ENCODE measurements at regions not wholly inside any gene's neighbourhood (a gene's known extent, or its start where the extent isn't known, plus 50 kb on each side); places are given as distances from the start of the nearest gene placed in this dataset.

DNA sequence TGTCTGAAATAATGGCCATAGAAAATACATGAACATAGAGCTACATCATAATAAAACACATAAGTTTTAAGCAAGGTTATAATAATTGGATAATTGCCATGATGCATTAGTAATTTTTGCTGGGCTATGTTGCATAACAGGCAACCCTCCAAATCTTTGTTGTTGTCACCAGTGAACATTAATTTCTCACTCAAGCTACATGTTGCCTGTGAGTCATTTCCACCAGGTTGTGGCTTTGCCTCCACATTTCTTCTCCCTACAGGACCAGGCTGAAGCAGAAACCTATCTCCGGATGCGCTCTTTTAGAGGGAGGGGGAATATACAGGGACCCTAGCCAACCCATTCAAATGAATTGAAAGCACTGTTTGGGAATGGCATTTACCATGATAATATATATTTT lies 347.7 kb downstream of the GABRG1 start:
- ATAC-seq: no peak
- no peak for TF ChIP-seq CSDC2 (CRISPR knock-in tag; IDR thresholded peaks at IDR 0.05)
- no peak for TF ChIP-seq TOX (CRISPR knock-in tag; IDR thresholded peaks at IDR 0.05; ENCODE audit: borderline replicate concordance)
- no peak for TF ChIP-seq SNAI2 (CRISPR knock-in tag; IDR thresholded peaks at IDR 0.05)
- TF ChIP-seq ZNF8 (CRISPR knock-in tag; IDR thresholded peaks at IDR 0.05): no peak
- TF ChIP-seq, protein P1, sequence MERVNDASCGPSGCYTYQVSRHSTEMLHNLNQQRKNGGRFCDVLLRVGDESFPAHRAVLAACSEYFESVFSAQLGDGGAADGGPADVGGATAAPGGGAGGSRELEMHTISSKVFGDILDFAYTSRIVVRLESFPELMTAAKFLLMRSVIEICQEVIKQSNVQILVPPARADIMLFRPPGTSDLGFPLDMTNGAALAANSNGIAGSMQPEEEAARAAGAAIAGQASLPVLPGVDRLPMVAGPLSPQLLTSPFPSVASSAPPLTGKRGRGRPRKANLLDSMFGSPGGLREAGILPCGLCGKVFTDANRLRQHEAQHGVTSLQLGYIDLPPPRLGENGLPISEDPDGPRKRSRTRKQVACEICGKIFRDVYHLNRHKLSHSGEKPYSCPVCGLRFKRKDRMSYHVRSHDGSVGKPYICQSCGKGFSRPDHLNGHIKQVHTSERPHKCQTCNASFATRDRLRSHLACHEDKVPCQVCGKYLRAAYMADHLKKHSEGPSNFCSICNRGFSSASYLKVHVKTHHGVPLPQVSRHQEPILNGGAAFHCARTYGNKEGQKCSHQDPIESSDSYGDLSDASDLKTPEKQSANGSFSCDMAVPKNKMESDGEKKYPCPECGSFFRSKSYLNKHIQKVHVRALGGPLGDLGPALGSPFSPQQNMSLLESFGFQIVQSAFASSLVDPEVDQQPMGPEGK (CRISPR knock-in tag; IDR thresholded peaks at IDR 0.05; ENCODE audit: borderline replicate concordance): no peak
- TF ChIP-seq ZFP30 (CRISPR knock-in tag; IDR thresholded peaks at IDR 0.05): no peak
- TF ChIP-seq, protein P2, sequence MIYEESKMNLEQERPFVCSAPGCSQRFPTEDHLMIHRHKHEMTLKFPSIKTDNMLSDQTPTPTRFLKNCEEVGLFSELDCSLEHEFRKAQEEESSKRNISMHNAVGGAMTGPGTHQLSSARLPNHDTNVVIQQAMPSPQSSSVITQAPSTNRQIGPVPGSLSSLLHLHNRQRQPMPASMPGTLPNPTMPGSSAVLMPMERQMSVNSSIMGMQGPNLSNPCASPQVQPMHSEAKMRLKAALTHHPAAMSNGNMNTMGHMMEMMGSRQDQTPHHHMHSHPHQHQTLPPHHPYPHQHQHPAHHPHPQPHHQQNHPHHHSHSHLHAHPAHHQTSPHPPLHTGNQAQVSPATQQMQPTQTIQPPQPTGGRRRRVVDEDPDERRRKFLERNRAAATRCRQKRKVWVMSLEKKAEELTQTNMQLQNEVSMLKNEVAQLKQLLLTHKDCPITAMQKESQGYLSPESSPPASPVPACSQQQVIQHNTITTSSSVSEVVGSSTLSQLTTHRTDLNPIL (CRISPR knock-in tag; IDR thresholded peaks at IDR 0.05; ENCODE audit: low read depth): no peak
- TF ChIP-seq, protein P3, sequence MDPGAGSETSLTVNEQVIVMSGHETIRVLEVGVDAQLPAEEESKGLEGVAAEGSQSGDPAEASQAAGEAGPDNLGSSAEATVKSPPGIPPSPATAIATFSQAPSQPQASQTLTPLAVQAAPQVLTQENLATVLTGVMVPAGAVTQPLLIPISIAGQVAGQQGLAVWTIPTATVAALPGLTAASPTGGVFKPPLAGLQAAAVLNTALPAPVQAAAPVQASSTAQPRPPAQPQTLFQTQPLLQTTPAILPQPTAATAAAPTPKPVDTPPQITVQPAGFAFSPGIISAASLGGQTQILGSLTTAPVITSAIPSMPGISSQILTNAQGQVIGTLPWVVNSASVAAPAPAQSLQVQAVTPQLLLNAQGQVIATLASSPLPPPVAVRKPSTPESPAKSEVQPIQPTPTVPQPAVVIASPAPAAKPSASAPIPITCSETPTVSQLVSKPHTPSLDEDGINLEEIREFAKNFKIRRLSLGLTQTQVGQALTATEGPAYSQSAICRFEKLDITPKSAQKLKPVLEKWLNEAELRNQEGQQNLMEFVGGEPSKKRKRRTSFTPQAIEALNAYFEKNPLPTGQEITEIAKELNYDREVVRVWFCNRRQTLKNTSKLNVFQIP (CRISPR knock-in tag; IDR thresholded peaks at IDR 0.05; ENCODE audit: borderline replicate concordance, low read depth): no peak
- TF ChIP-seq ZNF565 (CRISPR knock-in tag; conservative IDR thresholded peaks at IDR 0.05; ENCODE audit: low read depth): no peak
- TF ChIP-seq ZFP3 (CRISPR knock-in tag; IDR thresholded peaks at IDR 0.05): no peak
- TF ChIP-seq PPARA (CRISPR knock-in tag; IDR thresholded peaks at IDR 0.05; ENCODE audit: borderline replicate concordance): no peak
- TF ChIP-seq, protein P4, sequence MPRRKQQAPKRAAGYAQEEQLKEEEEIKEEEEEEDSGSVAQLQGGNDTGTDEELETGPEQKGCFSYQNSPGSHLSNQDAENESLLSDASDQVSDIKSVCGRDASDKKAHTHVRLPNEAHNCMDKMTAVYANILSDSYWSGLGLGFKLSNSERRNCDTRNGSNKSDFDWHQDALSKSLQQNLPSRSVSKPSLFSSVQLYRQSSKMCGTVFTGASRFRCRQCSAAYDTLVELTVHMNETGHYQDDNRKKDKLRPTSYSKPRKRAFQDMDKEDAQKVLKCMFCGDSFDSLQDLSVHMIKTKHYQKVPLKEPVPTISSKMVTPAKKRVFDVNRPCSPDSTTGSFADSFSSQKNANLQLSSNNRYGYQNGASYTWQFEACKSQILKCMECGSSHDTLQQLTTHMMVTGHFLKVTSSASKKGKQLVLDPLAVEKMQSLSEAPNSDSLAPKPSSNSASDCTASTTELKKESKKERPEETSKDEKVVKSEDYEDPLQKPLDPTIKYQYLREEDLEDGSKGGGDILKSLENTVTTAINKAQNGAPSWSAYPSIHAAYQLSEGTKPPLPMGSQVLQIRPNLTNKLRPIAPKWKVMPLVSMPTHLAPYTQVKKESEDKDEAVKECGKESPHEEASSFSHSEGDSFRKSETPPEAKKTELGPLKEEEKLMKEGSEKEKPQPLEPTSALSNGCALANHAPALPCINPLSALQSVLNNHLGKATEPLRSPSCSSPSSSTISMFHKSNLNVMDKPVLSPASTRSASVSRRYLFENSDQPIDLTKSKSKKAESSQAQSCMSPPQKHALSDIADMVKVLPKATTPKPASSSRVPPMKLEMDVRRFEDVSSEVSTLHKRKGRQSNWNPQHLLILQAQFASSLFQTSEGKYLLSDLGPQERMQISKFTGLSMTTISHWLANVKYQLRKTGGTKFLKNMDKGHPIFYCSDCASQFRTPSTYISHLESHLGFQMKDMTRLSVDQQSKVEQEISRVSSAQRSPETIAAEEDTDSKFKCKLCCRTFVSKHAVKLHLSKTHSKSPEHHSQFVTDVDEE (CRISPR knock-in tag; IDR thresholded peaks at IDR 0.05): no peak
- no peak for TF ChIP-seq GLIS3 (CRISPR knock-in tag; IDR thresholded peaks at IDR 0.05)
- TF ChIP-seq RARB (CRISPR knock-in tag; IDR thresholded peaks at IDR 0.05): no peak
- no peak for TF ChIP-seq OSR1 (CRISPR knock-in tag; IDR thresholded peaks at IDR 0.05)
- no peak for TF ChIP-seq ZNF70 (CRISPR knock-in tag; IDR thresholded peaks at IDR 0.05)
- TF ChIP-seq BACH2 (CRISPR knock-in tag; IDR thresholded peaks at IDR 0.05; ENCODE audit: borderline replicate concordance): no peak

DNA sequence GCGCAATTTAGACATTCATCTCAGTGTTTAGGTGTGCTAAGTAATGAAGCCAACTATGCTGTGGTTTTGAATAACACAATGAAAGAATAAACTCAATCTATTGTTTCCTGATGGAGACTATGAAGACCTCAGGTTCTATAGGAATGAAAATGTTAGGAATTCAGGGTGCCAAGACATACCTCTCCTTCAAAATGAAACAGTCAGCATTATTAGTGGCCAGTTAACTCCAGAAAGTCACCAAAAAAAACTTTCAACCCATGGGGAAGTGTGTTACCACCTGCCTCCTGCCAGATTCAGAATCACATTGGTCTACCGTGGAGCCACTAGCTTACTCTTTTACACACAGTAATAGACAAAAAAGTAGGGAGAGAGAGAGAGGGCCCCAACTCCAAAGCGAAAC lies 352.9 kb downstream of the GABRG1 start:
- no peak for ATAC-seq
- TF ChIP-seq, protein P5, sequence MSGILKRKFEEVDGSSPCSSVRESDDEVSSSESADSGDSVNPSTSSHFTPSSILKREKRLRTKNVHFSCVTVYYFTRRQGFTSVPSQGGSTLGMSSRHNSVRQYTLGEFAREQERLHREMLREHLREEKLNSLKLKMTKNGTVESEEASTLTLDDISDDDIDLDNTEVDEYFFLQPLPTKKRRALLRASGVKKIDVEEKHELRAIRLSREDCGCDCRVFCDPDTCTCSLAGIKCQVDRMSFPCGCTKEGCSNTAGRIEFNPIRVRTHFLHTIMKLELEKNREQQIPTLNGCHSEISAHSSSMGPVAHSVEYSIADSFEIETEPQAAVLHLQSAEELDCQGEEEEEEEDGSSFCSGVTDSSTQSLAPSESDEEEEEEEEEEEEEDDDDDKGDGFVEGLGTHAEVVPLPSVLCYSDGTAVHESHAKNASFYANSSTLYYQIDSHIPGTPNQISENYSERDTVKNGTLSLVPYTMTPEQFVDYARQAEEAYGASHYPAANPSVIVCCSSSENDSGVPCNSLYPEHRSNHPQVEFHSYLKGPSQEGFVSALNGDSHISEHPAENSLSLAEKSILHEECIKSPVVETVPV (CRISPR knock-in tag; IDR thresholded peaks at IDR 0.05): no peak
- TF ChIP-seq ZFP30 (CRISPR knock-in tag; IDR thresholded peaks at IDR 0.05) (no peak), ZNF565 (CRISPR knock-in tag; conservative IDR thresholded peaks at IDR 0.05; ENCODE audit: low read depth) (no peak), CSDC2 (CRISPR knock-in tag; IDR thresholded peaks at IDR 0.05) (no peak), RARB (CRISPR knock-in tag; IDR thresholded peaks at IDR 0.05) (no peak), ZFP3 (CRISPR knock-in tag; IDR thresholded peaks at IDR 0.05) (no peak), OSR1 (CRISPR knock-in tag; IDR thresholded peaks at IDR 0.05) (no peak)
- TF ChIP-seq, protein P3 (CRISPR knock-in tag; IDR thresholded peaks at IDR 0.05; ENCODE audit: borderline replicate concordance, low read depth): no peak
- TF ChIP-seq, protein P4 (CRISPR knock-in tag; IDR thresholded peaks at IDR 0.05): no peak

Measured in SK-N-SH treated with all-trans-retinoic acid at 6 μM for 48 hours (cell line).